Left lung (tissue), 4 donors: ENCODE measurements at regions not wholly inside any gene's neighbourhood (a gene's known extent, or its start where the extent isn't known, plus 50 kb on each side); places are given as distances from the start of the nearest gene placed in this dataset.

ENCODE experiments used
- ATAC-seq: fragments of 200-7000 bp; cut with Tn5 transposase; one replicate; pipeline ENCODE4 v1.9.1; 2020; ENCODE audit warnings: moderate library complexity
- DNase-seq, 4 donors: peaks; one replicate each; pipeline ENCODE4 v3.0.0-alpha.2; 2013 to 2020
- H3K27ac ChIP-seq, 2 donors: fragments of 200-600 bp; sonication (generic) in 1 of 2; one replicate each; pipeline versions ENCODE4 v1.5.0 to v1.8.0; 2020 to 2021
- H3K27me3 ChIP-seq, 2 donors: fragments of 200-600 bp; sonication (generic) in 1 of 2; one replicate each; pipeline versions ENCODE4 v1.5.0 to v1.8.0; 2020 to 2021
- H3K36me3 ChIP-seq, 2 donors: fragments of 200-600 bp; sonication (generic) in 1 of 2; one replicate each; pipeline versions ENCODE4 v1.5.0 to v1.8.0; 2020 to 2021
- H3K4me1 ChIP-seq, 2 donors: fragments of 200-600 bp; one replicate each; pipeline ENCODE4 v1.8.0; 2021
- H3K4me3 ChIP-seq, 2 donors: fragments of 200-600 bp; sonication (generic) in 1 of 2; one replicate each; pipeline versions ENCODE4 v1.5.0 to v1.8.0; 2020 to 2021; ENCODE audit warnings: mild to moderate bottlenecking in 1 of 2
- H3K9me3 ChIP-seq, 2 donors: fragments of 200-600 bp; sonication (generic) in 1 of 2; one replicate each; pipeline versions ENCODE4 v1.5.0 to v1.8.0; 2020 to 2021
- intact Hi-C, 2 donors: fragments of 100-400 bp; cut with DNase I; formaldehyde crosslinking; loops; one replicate each; pipeline versions ENCODE4 v1.11.2 to v1.14.2; 2022
- TF ChIP-seq, protein P1 (sequence below), 2 donors: fragments of 200-600 bp; sonication (generic) in 1 of 2; IDR thresholded peaks; one replicate each; pipeline versions ENCODE4 v1.5.0 to v1.8.0; 2021; ENCODE audit warnings: antibody characterized with exemption in 2 of 2
- donor health status: DM: no; HTN: yes; CAD: no.
- donor health status: DM: no; HTN: no; CAD: no.

DNA sequence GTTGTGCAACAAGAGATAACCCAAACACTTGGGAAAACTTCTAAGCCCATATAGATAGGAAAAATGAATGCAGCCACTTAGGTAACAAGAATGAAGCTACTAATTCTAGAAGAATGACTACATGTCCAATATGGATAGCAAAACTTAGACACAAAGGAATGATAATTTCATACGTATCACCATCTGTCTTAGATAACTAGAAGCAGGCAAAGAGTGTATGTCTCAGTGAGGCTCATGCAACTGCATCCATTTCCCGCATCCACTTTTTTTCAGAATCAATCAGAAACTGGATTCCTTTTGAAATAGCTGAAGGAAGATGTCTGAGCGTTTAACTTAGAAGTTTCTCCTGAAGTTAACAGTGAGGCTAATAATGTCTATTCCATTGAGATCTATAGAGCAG is 408.7 kb upstream of the PITX2 start:
- TF ChIP-seq, protein P1, sequence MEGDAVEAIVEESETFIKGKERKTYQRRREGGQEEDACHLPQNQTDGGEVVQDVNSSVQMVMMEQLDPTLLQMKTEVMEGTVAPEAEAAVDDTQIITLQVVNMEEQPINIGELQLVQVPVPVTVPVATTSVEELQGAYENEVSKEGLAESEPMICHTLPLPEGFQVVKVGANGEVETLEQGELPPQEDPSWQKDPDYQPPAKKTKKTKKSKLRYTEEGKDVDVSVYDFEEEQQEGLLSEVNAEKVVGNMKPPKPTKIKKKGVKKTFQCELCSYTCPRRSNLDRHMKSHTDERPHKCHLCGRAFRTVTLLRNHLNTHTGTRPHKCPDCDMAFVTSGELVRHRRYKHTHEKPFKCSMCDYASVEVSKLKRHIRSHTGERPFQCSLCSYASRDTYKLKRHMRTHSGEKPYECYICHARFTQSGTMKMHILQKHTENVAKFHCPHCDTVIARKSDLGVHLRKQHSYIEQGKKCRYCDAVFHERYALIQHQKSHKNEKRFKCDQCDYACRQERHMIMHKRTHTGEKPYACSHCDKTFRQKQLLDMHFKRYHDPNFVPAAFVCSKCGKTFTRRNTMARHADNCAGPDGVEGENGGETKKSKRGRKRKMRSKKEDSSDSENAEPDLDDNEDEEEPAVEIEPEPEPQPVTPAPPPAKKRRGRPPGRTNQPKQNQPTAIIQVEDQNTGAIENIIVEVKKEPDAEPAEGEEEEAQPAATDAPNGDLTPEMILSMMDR (IDR thresholded peaks at IDR 0.05): no peak

GRCh38 chr4:111037591-111038360 is 414.9 kb upstream of the PITX2 start:
- Histone ChIP-seq H3K27me3 (no peaks in the 10 kb centered on the region), H3K9me3 (no peaks in the 10 kb centered on the region), H3K36me3 (no peaks in the 10 kb centered on the region), H3K4me1 (no peaks in the 10 kb centered on the region), H3K27ac (no peak overlapping the region), H3K4me3 (no peak overlapping the region)
- ATAC-seq: no peak
- no peak for DNase-seq
- TF ChIP-seq, protein P1 (IDR thresholded peaks at IDR 0.05): no peak
- intact Hi-C loops: no loop called here

More for the DNA sequence above, 408.7 kb upstream of the PITX2 start:
- H3K9me3 ChIP-seq: no peaks in the 10 kb centered on the region
- no peak overlapping the region for H3K4me3 ChIP-seq
- intact Hi-C loops: no loop called here
- H3K27ac ChIP-seq: no peak overlapping the region
- no peak for ATAC-seq
- H3K36me3 ChIP-seq: no peaks in the 10 kb centered on the region
- no peak for DNase-seq
- H3K27me3 ChIP-seq: no peaks in the 10 kb centered on the region
- no peaks in the 10 kb centered on the region for H3K4me1 ChIP-seq

DNA sequence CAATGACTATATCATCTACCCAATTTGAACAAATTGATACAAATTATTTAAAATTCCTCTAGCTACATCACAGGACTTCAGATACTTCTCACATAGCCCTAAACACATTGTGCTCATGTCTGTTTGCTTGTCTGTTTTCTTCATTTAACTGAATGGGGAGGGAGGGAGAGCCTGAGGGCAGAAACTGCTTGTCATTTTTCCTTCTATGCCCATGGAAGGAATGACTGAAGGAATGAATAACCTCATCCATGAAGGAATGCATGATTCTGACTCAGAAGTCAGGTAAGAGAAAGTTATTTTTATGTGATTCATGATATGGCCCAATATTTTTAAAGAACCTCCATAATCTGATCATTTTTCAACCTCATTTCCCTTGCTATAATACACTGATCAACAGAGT is 418.0 kb upstream of the PITX2 start:
- intact Hi-C loops: no loop called here
- TF ChIP-seq, protein P1 (IDR thresholded peaks at IDR 0.05): no peak
- Histone ChIP-seq H3K27me3 (no peaks in the 10 kb centered on the region), H3K36me3 (no peaks in the 10 kb centered on the region), H3K4me1 (no peaks in the 10 kb centered on the region), H3K27ac (no peak overlapping the region), H3K4me3 (no peak overlapping the region), H3K9me3 (no peaks in the 10 kb centered on the region)
- no peak for ATAC-seq
- DNase-seq: no peak

DNA sequence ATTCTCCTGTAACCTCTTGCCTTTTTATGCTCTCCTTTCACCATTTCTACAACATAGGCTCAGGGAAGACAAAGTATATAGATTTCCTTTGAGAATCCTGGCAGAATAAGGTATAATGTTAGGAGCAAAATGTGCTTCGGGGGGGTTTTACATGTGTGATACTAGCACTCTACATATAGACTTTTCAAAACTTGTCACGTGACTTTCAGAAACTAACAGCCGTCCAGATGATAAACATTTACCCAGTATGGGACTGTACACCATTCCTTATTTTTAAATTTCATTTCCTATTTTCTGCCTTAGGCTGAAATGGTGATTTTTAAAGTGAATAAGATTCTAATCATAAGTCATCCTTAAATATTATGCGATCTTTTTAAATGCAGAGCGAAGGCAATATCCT is 420.4 kb upstream of the PITX2 start:
- intact Hi-C loops: no loop called here
- Histone ChIP-seq H3K27ac (no peak overlapping the region), H3K9me3 (peaks cover 0 to 3% of the 10 kb centered on the region in 2 donors), H3K36me3 (no peaks in the 10 kb centered on the region), H3K4me1 (no peaks in the 10 kb centered on the region), H3K27me3 (no peaks in the 10 kb centered on the region), H3K4me3 (no peak overlapping the region)
- TF ChIP-seq, protein P1 (IDR thresholded peaks at IDR 0.05): no peak
- DNase-seq (no peak), ATAC-seq (no peak)

GRCh38 chr4:111045992-111046391 is 423.1 kb upstream of the PITX2 start:
- DNase-seq: no peak
- Histone ChIP-seq H3K9me3 (peaks cover 0 to 13% of the 10 kb centered on the region in 2 donors), H3K27ac (no peak overlapping the region), H3K36me3 (no peaks in the 10 kb centered on the region), H3K4me3 (no peak overlapping the region), H3K27me3 (no peaks in the 10 kb centered on the region), H3K4me1 (no peaks in the 10 kb centered on the region)
- TF ChIP-seq, protein P1 (IDR thresholded peaks at IDR 0.05): no peak
- ATAC-seq: no peak
- intact Hi-C loops: no loop called here
